ENCODE measurements at regions not wholly inside any gene's neighbourhood (a gene's known extent, or its start where the extent isn't known, plus 50 kb on each side); places are given as distances from the start of the nearest gene placed in this dataset.

GRCh38 chr6:169965239-169965638 is 213.8 kb downstream of the ERMARD start:
- no peak for TF ChIP-seq GATA3 (IDR thresholded peaks at IDR 0.05; ENCODE audit: low read depth, low read length)
- no peak for TF ChIP-seq GATA2 (IDR thresholded peaks at IDR 0.05; ENCODE audit: low read depth, low read length)

- no peak; the same call in 1 of the 2 replicates for TF ChIP-seq GATA2 (IDR thresholded peaks at IDR 0.05; ENCODE audit: low read depth, low read length)
- no peak for TF ChIP-seq GATA3 (IDR thresholded peaks at IDR 0.05; ENCODE audit: low read depth, low read length)
Measured at GRCh38 chr6:169964486-169965180, 213.2 kb downstream of the ERMARD start.

- TF ChIP-seq GATA3 (IDR thresholded peaks at IDR 0.05; ENCODE audit: low read depth, low read length) = no peak
- no peak for TF ChIP-seq GATA2 (IDR thresholded peaks at IDR 0.05; ENCODE audit: low read depth, low read length)
Measured at GRCh38 chr6:169963581-169964297, 212.3 kb downstream of the ERMARD start.

- TF ChIP-seq GATA3 (IDR thresholded peaks at IDR 0.05; ENCODE audit: low read depth, low read length) (no peak), GATA2 (IDR thresholded peaks at IDR 0.05; ENCODE audit: low read depth, low read length) (no peak)
Measured at GRCh38 chr6:169962604-169963469, 211.4 kb downstream of the ERMARD start.

DNA sequence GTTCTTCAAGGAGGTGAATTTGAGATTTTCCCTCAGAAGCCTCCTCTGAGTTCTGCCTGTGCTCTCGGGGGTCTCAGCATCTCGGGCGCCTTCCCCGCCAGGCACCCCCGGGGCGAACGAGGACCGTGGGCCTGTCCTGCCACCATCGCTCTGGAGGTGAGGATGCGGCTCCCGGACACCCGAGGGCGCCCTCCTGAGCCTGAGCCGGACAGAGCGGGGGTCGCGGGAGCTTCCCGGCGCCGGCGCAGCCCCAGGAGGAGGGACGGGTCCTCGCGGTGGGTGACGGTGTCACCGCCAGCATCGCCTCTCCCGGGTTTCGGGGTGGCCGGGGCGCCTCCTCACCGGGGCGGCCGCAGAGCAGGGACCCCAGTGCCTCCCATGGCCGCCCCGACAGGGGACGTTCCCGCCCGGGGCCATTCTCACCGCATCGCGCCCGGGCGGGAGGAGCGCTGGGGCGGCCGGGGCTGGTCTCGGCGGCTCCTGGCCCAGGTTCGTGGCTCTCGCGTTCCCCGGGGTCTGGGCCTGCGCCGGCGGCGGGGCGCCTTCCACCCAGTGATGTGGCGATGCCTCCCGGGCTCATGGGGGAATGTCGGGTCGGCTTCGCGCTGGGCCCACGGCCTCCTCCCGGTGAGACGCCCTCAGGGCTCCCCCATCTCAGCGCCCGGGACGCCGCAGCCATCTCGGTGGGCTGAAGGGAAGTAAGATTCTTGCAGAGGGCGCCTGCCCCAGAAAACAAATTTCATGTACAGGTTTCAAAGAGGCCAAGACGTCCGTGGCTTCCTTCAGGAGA is 210.5 kb downstream of the ERMARD start:
- TF ChIP-seq GATA3 (IDR thresholded peaks at IDR 0.05; ENCODE audit: low read depth, low read length) (no peak), GATA2 (IDR thresholded peaks at IDR 0.05; ENCODE audit: low read depth, low read length) (no peak)

DNA sequence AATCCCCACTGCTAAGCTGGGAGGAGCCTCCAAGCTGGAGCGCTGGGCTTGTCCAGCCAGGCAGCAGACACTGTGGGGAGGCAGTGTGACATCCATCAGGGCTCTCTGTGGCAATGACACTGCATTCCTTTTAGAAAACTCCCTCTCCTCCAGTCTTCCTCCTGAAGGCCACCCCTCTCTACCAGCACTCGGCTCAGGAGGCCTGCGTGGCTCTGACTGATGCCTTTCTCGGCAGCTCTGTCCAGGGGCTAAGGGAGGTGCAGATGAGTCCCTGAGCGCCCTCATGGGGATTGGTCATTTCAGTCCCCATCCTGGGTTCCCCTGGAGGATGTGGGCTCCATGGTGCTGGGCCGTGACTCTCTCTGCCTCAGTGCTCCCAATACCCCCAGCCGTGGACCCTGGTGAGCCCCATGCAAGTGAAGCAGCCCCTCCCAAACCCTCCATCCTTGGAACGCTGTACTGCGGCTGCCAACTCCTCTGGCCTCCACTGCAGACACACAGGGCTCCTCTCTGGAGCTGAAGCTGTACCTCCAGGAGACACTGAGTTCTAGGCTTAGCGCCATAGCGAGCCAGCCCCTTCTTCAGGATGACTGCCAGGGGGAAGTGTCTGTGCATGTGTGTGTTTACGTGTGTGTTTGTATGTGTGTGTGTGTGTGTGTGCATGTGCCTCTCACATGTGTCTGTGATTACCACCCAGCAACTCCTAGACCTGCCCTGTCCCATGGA is 209.6 kb downstream of the ERMARD start:
- no peak for TF ChIP-seq GATA2 (IDR thresholded peaks at IDR 0.05; ENCODE audit: low read depth, low read length)
- TF ChIP-seq GATA3 (IDR thresholded peaks at IDR 0.05; ENCODE audit: low read depth, low read length) = no peak

- no peak for TF ChIP-seq GATA3 (IDR thresholded peaks at IDR 0.05; ENCODE audit: low read depth, low read length)
- no peak for TF ChIP-seq GATA2 (IDR thresholded peaks at IDR 0.05; ENCODE audit: low read depth, low read length)
Measured at GRCh38 chr6:169960521-169960885, 209.1 kb downstream of the ERMARD start.

DNA sequence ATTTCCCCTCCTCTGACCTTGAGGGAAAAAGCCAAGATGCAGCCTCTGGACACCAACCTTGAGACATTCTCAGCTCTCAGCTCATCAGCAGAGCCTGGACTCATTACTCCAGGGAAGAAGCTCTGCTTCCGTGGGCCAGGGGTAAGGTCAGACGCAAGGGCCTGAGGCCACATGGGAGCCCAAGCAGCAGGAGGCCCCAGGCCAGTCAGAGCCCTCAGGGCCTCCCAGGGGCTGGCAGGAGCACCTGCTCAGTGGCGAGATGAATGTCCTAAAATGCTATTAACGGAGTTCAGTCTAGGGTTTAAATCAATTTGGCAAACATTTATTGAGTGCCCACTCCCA is 208.6 kb downstream of the ERMARD start:
- TF ChIP-seq GATA2 (IDR thresholded peaks at IDR 0.05; ENCODE audit: low read depth, low read length) = no peak
- no peak for TF ChIP-seq GATA3 (IDR thresholded peaks at IDR 0.05; ENCODE audit: low read depth, low read length)

- no peak for TF ChIP-seq GATA2 (IDR thresholded peaks at IDR 0.05; ENCODE audit: low read depth, low read length)
- TF ChIP-seq GATA3 (IDR thresholded peaks at IDR 0.05; ENCODE audit: low read depth, low read length) = no peak
Measured at GRCh38 chr6:169959136-169960002, 207.9 kb downstream of the ERMARD start.

- TF ChIP-seq GATA3 (IDR thresholded peaks at IDR 0.05; ENCODE audit: low read depth, low read length) = no peak
Measured at GRCh38 chr6:169958510-169958909, 207.1 kb downstream of the ERMARD start.

DNA sequence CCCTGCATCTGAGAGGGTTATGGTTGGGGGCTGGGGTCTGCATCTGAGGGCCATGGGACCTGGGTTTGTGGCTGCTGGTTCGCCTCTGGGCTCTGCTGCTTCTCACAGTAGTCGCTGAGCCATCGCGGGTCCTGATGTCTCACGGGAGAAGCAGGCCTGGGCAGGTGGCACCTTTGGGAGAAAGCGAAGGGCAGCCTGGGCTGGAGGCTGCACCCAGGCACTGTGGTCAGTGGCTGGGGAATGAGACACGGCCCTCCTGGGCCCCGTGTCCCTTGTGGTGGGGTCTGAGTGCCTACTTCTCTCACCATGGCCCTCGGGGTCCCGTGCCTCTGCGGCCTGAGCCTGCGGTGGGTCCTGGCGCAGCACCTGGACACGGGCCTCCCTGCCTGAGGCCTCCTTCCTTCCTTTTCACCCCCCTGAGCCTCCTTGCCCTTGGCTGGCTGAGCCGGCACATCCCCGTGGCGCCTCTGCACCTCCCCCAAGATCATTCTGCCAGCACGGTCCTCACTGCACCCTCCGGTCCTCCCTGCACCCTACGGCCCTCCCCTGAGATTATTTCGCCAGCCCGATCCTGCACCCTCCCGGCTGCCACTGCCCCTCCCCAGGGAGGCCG is 206.0 kb downstream of the ERMARD start:
- TF ChIP-seq GATA3 (IDR thresholded peaks at IDR 0.05; ENCODE audit: low read depth, low read length) (no peak), GATA2 (IDR thresholded peaks at IDR 0.05; ENCODE audit: low read depth, low read length) (no peak)

- TF ChIP-seq GATA3 (IDR thresholded peaks at IDR 0.05; ENCODE audit: low read depth, low read length) (no peak), GATA2 (IDR thresholded peaks at IDR 0.05; ENCODE audit: low read depth, low read length) (no peak)
Measured at GRCh38 chr6:169956580-169956979, 205.2 kb downstream of the ERMARD start.
